Choroid plexus epithelial cell (primary cell): ENCODE measurements at regions not wholly inside any gene's neighbourhood (a gene's known extent, or its start where the extent isn't known, plus 50 kb on each side); places are given as distances from the start of the nearest gene placed in this dataset.

Experiments used
- DNase-seq: peaks from one replicate; pipeline ENCODE4 v3.0.0-alpha.2; 2010; ENCODE audit warnings: low read depth
- H3K4me3 ChIP-seq: 2 replicates; pipeline ENCODE4 v1.5.1; 2011; ENCODE audit warnings: low read depth, mild to moderate bottlenecking, control low read depth, low read length, moderate library complexity
- TF ChIP-seq, protein P1 (sequence below): conservative IDR thresholded peaks from 2 replicates; pipeline ENCODE4 v1.5.1; 2011; ENCODE audit warnings: low read depth, mild to moderate bottlenecking, control low read depth, inconsistent platforms, low read length, moderate library complexity

DNA sequence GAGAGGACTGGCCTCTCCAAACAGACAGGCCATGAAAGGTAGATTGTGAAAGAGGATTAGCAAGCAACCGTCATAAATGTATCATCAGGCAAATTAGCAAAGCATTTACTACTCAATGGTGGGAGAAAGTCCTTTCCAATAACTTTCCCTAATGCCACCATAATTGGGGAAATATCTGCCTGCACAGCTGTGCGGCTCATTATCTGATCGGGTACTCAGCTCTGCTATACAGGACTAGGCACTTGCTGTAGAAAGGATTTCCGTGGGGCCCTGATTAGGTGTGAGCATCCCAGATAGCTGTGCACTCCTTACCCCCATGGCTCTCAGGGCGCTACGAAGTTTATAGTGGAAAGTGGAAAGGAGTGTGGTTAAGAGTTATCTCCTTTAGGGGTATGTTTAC, 309.7 kb upstream of the PLET1 start:
- TF ChIP-seq, protein P1, sequence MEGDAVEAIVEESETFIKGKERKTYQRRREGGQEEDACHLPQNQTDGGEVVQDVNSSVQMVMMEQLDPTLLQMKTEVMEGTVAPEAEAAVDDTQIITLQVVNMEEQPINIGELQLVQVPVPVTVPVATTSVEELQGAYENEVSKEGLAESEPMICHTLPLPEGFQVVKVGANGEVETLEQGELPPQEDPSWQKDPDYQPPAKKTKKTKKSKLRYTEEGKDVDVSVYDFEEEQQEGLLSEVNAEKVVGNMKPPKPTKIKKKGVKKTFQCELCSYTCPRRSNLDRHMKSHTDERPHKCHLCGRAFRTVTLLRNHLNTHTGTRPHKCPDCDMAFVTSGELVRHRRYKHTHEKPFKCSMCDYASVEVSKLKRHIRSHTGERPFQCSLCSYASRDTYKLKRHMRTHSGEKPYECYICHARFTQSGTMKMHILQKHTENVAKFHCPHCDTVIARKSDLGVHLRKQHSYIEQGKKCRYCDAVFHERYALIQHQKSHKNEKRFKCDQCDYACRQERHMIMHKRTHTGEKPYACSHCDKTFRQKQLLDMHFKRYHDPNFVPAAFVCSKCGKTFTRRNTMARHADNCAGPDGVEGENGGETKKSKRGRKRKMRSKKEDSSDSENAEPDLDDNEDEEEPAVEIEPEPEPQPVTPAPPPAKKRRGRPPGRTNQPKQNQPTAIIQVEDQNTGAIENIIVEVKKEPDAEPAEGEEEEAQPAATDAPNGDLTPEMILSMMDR = no peak
- DNase-seq = no peak
- no peak overlapping the region for H3K4me3 ChIP-seq

GRCh38 chr11:112579282-112579681, 318.6 kb upstream of the PLET1 start:
- DNase-seq = no peak
- H3K4me3 ChIP-seq = no peak overlapping the region
- TF ChIP-seq, protein P1 = no peak

DNA sequence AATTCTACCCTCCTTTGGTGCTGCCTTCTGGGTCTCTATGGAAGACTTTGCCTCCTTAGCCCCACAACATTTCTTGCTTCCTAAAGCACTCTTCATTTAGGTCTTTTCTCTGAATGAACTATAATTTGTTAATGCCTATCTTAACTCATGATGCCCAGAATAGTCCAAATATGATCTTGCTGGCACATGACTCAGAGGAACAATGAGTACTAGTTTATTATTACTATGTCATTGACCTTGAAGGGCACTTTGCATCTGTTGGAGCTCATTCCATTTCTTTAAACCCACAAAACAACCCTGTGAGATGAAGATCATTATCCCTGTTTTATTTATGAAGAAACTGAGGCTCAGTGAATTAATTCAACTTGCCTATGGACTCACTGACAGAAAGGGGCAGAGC, 320.2 kb upstream of the PLET1 start:
- DNase-seq = no peak
- TF ChIP-seq, protein P1 = no peak
- H3K4me3 ChIP-seq = no peak overlapping the region

DNA sequence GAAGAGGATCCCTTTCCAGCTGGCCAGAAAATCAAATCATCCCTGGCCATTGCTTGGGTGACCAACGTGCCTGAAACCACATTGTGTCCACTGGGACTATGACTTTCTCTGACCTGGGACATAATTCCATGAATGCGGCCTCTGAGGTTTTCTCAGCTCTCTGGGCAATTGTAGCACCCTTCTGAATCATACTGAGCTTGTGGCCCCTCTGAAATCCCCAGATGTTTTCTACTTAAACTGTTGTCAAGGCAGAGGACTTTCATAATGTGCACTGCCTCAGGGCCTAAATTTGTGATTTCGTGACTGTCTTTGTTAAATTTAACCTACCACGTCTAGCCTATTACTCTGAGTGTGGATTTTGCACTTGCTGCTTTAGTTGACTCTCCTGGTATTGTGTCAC, 321.1 kb upstream of the PLET1 start:
- TF ChIP-seq, protein P1 = no peak
- DNase-seq = no peak
- no peak overlapping the region for H3K4me3 ChIP-seq

DNA sequence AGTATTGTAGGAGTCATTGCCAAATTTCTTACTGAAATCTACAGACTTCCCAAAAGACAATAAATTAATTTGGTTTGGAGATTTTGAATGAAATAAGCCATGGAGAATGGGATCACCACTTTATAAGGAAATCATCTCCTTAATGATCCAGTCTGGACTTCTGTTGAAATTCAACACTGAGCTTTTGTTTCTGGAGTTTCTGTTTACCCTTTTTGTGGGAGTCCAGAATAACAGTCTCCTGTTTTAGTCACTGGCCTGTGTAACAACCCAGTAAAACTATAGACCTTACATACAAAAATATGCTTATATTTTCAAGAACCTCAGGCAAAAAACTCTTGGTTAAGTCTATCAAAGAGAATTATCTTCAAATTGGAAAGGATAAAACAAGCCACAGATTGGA, 321.7 kb upstream of the PLET1 start:
- TF ChIP-seq, protein P1 = no peak
- no peak for DNase-seq
- H3K4me3 ChIP-seq = no peak overlapping the region

GRCh38 chr11:112583261-112583893, 322.7 kb upstream of the PLET1 start:
- no peak overlapping the region for H3K4me3 ChIP-seq
- TF ChIP-seq, protein P1 = no peak
- DNase-seq = no peak

GRCh38 chr11:112584672-112585071, 324.0 kb upstream of the PLET1 start:
- H3K4me3 ChIP-seq = no peak overlapping the region
- TF ChIP-seq, protein P1 = peak; percentile 52

More at GRCh38 chr11:112584672-112585071, 324.0 kb upstream of the PLET1 start:
- peak; percentile 28 for DNase-seq
